OCI-LY3 (cell line): ENCODE measurements at regions not wholly inside any gene's neighbourhood (a gene's known extent, or its start where the extent isn't known, plus 50 kb on each side); places are given as distances from the start of the nearest gene placed in this dataset.

Source experiments
- CTCF ChIP-seq: fragments of 200-600, 300-600 bp; sonication (generic); IDR thresholded peaks from 2 replicates; pipeline ENCODE4 v1.5.1; 2014; ENCODE audit warnings: antibody characterized with exemption, low read length, low read depth
- EZH2phosphoT487 ChIP-seq: fragments of 200-600 bp; shearing (Covaris generic); IDR thresholded peaks from 2 replicates; pipeline ENCODE4 v1.6.1; 2018; ENCODE audit warnings: antibody characterized with exemption, mixed run types, low read depth

GRCh38 chr5:96489532-96489931 is 56.5 kb upstream of the PCSK1 start:
- no peak for TF ChIP-seq CTCF
- no peak for TF ChIP-seq EZH2phosphoT487
